ENCODE measurements at regions not wholly inside any gene's neighbourhood (a gene's known extent, or its start where the extent isn't known, plus 50 kb on each side); places are given as distances from the start of the nearest gene placed in this dataset.
"Not testable (repeated sequence)": the region's sequence is repeated elsewhere in the genome, so short reads cannot be mapped to it uniquely, and the experiment has no call there.

- DNase-seq (ENCODE audit: low spot score) = no peak
Measured at GRCh38 chr12:73964641-73965040, 573.0 kb upstream of the ATXN7L3B start.

DNA sequence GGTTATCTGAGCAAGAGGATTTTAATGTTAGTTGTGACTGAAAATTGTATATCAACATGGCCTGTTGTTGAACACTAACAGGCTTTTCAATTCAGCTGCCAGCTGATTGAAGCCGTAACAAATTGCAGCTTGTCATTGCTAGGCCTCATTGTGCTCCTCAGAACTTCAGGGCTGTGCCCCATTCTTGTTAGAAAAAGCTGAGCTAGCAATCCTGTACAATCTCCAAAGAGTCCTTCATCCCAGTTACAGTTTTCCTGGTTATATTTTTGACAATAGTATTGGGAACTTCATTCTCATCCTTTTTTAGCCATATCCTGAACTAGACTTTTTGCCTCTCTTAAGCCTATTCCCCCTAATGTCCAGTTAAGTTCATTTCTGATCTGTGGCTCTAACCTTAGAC, 564.1 kb upstream of the ATXN7L3B start:
- no peak for DNase-seq (ENCODE audit: low spot score)

DNA sequence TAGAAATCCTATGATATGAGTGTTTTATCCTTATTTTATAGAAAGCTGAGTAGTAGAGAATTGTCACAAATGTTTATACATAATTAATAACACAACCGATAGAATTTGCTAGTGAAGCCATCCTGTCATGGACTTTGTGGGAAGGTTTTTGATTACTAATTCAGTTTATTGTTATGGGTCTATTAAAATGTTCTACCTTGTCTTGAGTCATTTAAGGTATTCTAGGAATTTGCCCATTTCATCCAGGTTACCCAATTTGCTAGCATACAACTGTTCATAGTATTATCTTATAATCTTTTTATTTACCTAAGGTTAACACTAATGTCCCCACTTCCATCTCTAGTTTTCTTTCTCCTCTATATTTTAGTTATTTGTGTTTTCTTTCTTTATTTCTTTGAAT, 553.1 kb upstream of the ATXN7L3B start:
- no peak for DNase-seq (ENCODE audit: low spot score)

- no peak for DNase-seq (ENCODE audit: low spot score)
Measured at GRCh38 chr12:73991138-73991537, 546.5 kb upstream of the ATXN7L3B start.

DNA sequence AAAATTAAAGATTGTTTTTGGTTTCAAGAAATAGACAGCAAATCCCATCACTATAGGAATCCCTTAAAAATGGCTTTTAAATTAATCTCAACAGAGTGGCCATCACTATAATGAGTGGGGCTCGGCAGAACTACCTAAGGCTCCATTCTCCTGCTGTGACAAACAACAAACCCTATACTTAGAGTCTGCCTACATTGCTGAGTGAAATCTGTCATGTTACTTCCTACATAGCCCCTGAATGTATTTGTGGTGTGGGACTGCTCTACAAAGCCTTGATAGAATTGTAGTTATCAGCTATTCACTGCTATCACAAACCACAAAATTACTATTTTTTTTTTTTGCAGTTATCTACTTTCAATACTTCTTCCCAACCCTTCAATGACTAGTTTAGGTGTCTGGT, 538.7 kb upstream of the ATXN7L3B start:
- no peak for DNase-seq (ENCODE audit: low spot score)

GRCh38 chr12:74015118-74015517, 522.5 kb upstream of the ATXN7L3B start:
- DNase-seq (ENCODE audit: low spot score) = no peak

DNA sequence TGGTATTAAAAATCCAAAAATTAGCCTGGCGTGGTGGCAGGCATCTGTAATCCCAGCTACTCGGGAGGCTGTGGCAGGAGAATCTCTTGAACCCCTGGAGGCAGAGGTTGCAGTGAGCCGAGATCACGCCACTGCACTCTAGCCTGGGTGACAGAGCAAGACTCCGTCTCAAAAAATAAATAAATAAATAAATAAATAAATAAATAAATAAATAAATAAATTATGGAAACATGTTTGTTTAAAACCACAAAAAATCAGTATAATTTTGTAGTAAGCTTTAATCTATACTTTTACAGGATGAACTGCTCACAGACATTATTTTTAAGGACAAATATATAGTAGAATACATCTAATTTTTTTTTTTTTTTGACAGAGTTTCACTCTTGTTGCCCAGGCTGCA, 521.3 kb upstream of the ATXN7L3B start:
- not testable (repeated sequence) for DNase-seq (ENCODE audit: low spot score)

GRCh38 chr12:74018849-74019248, 518.8 kb upstream of the ATXN7L3B start:
- DNase-seq (ENCODE audit: low spot score) = no peak

GRCh38 chr12:74021937-74022336, 515.7 kb upstream of the ATXN7L3B start:
- DNase-seq (ENCODE audit: low spot score) = peak; percentile 8

DNA sequence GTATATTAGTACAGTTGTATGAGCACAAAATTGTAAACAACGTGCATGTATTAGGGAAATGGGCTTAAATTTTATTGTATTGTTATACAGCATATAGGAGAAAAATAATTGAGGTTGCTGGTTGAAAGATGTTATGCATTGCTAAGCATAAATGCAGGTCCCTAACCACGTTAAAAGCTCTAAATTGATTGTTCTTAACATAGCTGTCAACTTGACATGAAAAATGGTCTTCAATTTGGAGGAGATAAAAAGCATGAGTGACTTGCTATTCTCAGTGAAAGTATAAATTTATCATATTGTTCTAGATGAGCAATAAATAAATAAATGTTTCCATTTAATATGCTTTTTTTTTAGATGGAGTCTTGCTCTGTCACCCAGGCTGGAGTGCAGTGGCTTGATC, 506.6 kb upstream of the ATXN7L3B start:
- no peak for DNase-seq (ENCODE audit: low spot score)

DNA sequence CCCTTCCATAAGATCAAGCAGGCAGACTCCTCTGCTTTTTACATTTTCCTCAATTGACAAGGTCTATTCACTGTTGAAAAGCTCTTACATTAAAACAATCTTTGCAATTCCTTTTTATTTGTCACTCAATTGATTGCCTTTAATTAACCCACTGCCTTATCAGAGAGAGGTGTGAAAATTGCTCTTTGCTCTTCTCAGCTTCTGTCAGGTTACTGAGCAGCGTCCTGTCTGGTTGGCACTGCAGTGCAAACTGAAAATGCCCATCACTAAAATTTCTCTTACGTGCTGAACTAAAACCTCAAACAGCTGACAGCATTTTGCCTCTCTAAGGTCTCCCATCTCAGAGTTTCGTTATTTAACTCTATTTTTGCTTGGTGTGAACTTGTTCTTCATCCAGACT, 504.1 kb upstream of the ATXN7L3B start:
- DNase-seq (ENCODE audit: low spot score) = no peak

DNA sequence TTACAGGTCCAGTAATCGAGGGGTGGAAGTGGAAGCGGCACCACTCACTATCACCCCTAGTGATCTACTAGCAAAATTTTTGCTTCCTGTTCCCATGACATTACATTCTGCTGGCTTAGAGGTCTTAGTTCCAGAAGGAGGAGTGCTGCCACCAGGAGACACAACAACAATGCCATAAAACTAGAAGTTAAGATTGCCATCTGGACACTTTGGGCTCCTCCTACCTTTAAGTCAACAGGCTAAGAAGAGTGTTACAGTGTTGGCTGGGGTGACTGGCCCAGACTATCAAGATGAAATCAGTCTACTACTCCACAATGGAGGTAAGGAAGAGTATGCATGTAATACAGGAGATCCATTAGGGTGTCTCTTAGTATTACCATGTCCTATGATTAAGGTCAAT, 498.5 kb upstream of the ATXN7L3B start:
- not testable (repeated sequence) for DNase-seq (ENCODE audit: low spot score)

GRCh38 chr12:74043343-74043742, 494.3 kb upstream of the ATXN7L3B start:
- no peak for DNase-seq (ENCODE audit: low spot score)

DNA sequence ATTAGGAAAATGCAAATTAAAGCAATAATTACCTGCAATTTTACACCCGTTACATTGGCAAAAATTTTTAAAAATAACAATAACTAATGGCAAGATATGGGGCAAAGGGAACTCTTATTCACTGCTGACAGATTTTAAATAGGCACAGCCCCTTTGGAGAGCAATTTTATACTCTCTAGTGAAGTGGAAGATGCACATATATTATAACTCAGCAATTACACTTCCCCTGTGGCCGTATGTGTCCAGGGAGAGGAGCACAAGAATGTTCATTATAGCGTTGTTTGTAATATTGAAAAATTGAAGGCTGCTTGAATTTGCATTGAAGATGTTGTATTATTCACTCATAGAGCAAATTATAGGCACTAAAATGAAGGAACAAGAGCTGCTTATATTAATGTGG, 488.3 kb upstream of the ATXN7L3B start:
- DNase-seq (ENCODE audit: low spot score) = no peak

DNA sequence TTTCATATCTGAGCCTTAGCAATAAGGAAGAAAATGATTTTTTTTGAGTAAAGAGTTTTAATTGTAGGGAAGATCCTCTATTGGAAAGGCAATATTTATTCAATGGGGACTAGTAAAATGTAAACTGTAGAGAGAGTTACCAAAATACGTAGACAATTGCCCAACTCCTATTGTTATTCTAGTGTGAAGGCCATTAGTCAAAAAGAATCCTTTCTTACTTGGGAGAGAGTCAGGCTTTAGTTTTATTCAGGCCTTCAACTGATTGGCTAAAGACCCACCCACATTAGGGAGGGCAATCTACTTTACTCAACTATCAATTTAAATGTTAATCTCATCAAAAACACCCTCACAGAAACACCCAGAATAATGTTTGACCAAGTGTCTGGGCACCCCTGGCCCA, 485.8 kb upstream of the ATXN7L3B start:
- DNase-seq (ENCODE audit: low spot score) = no peak

DNA sequence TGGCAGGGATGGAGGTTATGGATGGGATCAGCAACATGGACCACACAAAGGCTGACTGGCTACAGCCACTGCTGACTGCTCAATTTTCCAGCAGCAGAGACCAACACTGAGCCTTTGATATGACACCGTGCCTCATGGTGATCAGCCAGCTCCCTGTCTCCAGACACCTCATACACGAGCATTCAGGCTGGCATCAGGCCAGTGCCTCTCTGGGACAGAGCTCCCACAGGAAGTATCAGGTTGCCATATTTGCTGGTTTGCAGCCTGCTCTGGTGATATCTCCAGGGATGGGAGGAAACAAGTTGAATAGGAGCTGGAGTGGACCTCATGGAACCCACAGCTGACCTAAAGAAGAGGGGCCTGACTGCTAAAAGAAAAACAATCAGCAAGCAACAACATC, 471.2 kb upstream of the ATXN7L3B start:
- DNase-seq (ENCODE audit: low spot score) = no peak

- DNase-seq (ENCODE audit: low spot score) = no peak
Measured at GRCh38 chr12:74071182-74071581, 466.5 kb upstream of the ATXN7L3B start.

DNA sequence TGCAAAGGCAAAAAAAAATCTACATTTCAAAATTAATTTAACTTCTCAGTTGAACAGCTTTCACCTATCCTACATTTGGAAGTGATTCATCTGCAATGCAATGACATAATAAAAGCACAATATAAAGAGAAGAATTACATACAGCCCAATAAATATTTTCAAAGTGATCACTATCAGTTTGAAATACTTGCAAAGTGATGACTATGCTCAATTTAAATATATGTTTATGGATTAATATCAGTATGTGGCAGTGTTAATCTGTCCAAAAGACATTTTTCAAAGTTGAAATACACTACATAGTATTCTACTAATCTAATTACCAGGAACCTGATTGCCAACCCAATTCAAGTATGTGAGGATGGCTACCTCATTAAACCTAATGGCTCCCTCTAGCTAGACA, 460.7 kb upstream of the ATXN7L3B start:
- DNase-seq (ENCODE audit: low spot score) = no peak

DNA sequence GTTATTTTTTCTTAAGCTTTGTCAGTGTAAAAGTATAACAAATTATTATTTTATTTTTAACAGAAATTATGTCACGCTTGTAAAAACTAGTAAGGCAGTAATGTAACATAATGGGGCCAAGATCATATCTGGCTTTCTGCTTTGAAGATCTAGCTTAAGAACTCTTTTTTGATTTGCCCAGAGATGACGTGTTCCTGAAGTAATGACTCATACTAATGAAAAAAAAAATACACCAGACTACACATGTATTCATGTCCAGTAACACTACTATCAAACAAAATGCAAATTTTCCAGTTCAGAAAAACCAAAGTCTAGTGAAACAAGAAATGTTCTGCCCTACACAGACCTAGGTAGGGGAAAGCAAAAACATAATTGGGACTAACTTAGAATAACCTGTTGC, 432.2 kb upstream of the ATXN7L3B start:
- DNase-seq (ENCODE audit: low spot score) = no peak

DNA sequence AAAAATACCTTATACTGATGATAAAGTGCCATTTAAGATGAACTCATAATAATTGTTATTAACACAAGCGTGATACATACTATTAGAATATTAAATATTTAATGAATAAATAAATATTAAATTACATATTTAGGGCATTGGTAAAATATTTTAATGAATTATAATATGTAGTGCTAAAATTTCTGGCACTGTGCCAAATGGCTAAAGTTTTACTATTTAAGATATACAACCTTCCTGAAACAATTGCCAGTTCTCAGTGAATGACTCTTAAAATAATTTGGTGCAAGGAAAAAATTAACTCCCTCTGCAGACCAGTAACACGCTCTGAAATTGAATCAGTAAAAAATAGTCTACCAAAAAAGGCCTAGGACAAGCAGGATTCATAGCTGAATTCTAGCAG, 428.9 kb upstream of the ATXN7L3B start:
- DNase-seq (ENCODE audit: low spot score) = no peak

DNA sequence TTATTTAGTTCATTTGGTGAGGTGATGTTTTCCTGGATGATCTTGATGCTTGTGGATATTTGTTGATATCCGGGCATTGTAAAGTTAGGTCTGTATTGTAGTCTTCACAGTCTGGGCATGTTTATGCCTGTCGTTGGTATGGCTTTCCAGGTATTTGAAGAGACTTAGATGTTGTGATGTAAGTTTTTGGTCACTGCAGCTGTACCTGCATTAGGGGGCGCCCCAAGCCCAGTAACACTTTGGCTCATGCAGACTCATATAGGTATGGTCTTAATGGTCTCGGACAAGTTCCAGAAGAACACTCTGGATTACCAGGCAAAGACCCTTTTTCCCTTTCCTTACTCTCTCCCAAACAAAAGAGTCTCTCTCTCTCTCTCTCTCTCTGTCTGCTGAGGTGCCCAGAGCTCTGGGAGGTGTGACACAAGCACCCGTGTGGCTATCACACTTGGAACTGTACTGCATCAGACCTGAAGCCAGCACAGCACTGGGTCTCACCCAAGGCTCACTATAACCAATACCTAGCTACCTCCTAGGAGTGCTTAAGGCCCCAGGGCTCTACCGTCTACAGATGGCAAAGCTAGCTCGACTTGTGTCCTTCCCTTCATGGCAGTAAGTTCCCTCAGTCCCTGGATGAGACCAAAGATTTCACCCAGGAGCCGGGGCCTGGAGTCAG, 425.8 kb upstream of the ATXN7L3B start:
- no peak for DNase-seq (ENCODE audit: low spot score)

DNA sequence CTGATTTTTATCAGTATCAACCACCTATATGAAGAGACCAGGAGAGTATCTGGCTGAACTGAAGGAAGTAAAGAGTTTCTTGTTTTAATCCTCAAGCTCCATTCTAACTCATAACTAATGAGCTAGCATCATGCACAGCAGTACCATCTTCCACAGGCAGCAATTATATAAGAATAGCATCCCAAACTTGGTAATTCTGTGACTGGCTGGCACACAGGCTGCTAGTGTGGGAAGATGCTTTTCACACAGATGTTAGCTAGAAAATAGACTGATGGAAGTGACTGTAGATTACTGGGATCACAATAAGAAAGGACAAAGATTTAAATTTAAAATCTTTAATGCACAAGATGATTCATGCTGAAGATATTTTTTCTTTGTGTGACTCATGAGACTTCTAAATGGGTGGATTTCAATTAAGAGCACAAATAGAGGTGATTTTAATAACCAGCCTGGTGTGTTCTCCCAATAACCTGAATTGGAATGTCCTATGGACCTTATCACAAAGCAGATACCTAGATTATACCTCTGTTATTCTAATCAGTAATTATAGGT, 417.7 kb upstream of the ATXN7L3B start:
- DNase-seq (ENCODE audit: low spot score) = no peak

- no peak for DNase-seq (ENCODE audit: low spot score)
Measured at GRCh38 chr12:74120644-74121043, 417.0 kb upstream of the ATXN7L3B start.

DNA sequence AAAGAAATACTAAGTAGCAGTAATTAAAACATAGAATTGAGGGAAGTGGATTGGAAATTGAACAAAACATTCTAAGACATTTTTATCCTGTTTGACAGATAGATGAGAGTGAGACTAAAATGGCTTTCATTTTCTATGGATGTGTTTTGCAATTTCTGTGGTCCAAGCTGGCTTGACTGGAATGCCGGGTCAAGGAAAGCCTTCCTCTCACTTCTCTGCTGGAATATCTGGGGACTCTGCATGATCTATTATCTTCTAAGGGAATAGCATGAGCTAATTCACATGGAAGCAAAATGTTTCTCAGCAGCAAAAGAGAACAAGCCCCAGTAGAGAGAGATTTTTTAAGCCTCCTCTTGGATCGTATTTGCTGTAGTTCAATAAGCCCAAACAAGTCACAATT, 407.9 kb upstream of the ATXN7L3B start:
- DNase-seq (ENCODE audit: low spot score) = no peak

All from HuH-7.5 (cell line).